IMR-90 (cell line): ENCODE measurements at regions not wholly inside any gene's neighbourhood (a gene's known extent, or its start where the extent isn't known, plus 50 kb on each side); places are given as distances from the start of the nearest gene placed in this dataset.

ENCODE experiments used
- ATAC-seq: fragments of 200-7000 bp; cut with Tn5 transposase; 2 replicates; pipeline ENCODE4 v1.9.1; 2020; ENCODE audit warnings: low read depth, mild to moderate bottlenecking, moderate library complexity
- BruUV-seq: library from RNA; stranded (reverse); fragments of 400-500 nt; replicated peaks from 2 replicates; lab custom pipeline; 2021; lab: Mats Ljungman, UMichigan
- CTCF ChIA-PET: fragments of 300-600 bp; formaldehyde crosslinking; extraction: SDS; loops from one replicate; lab custom pipeline; 2021; ENCODE audit warnings: antibody characterized with exemption; lab: Yijun Ruan, JAX
- POLR2A ChIA-PET: fragments of 300-600 bp; sonication (Branson Sonifier 250); formaldehyde crosslinking; loops from one replicate; lab custom pipeline; 2022; ENCODE audit warnings: antibody characterized with exemption; ENCODE audit not compliant: unreplicated experiment; lab: Charles Lee
- DNase-seq: peaks from one replicate; pipeline ENCODE4 v3.0.0; 2013
- H2AFZ ChIP-seq: replicated peaks from 2 replicates; pipeline ENCODE3; 2013; ENCODE audit warnings: low read length, mild to moderate bottlenecking; ENCODE audit not compliant: poor library complexity
- H2AK5ac ChIP-seq: 2 replicates; pipeline ENCODE4 v1.6.1; 2013; ENCODE audit warnings: low read depth, low read length, inconsistent platforms
- H2AK9ac ChIP-seq: replicated peaks from 2 replicates; pipeline ENCODE3; 2013; ENCODE audit warnings: mild to moderate bottlenecking, low read depth, low read length, moderate library complexity; ENCODE audit not compliant: poor library complexity
- H2BK120ac ChIP-seq: 2 replicates; pipeline ENCODE4 v1.6.1; 2013; ENCODE audit warnings: low read depth, low read length, inconsistent platforms
- H2BK15ac ChIP-seq: 3 replicates; pipeline ENCODE4 v1.6.1; 2013; ENCODE audit warnings: low read depth, low read length, inconsistent platforms
- H2BK20ac ChIP-seq: 2 replicates; pipeline ENCODE4 v1.6.1; 2013; ENCODE audit warnings: low read depth, mild to moderate bottlenecking, inconsistent platforms, low read length, moderate library complexity
- H2BK5ac ChIP-seq: 2 replicates; pipeline ENCODE4 v1.6.1; 2013; ENCODE audit warnings: mild to moderate bottlenecking, low read depth, low read length, inconsistent platforms; ENCODE audit not compliant: poor library complexity, severe bottlenecking
- H3K14ac ChIP-seq: replicated peaks from 2 replicates; pipeline ENCODE4 v1.6.1; 2013; ENCODE audit warnings: low read depth, low read length, inconsistent platforms
- H3K18ac ChIP-seq: 2 replicates; pipeline ENCODE4 v1.6.1; 2013; ENCODE audit warnings: low read depth, low read length, control low read depth
- H3K23ac ChIP-seq: 2 replicates; pipeline ENCODE4 v1.6.1; 2013; ENCODE audit warnings: low read depth, low read length, inconsistent platforms
- H3K27ac ChIP-seq: 2 replicates; pipeline ENCODE4 v1.5.1; 2013; ENCODE audit warnings: mild to moderate bottlenecking, control low read depth, low read length; ENCODE audit not compliant: insufficient read depth
- H3K27me3 ChIP-seq: 2 replicates; pipeline ENCODE4 v1.6.1; 2013; ENCODE audit warnings: low read length; ENCODE audit not compliant: control insufficient read depth, insufficient read depth
- H3K36me3 ChIP-seq: 2 replicates; pipeline ENCODE4 v1.6.1; 2013; ENCODE audit warnings: low read length, mixed read lengths; ENCODE audit not compliant: control insufficient read depth, insufficient read depth
- H3K4ac ChIP-seq: 2 replicates; pipeline ENCODE4 v1.6.1; 2013; ENCODE audit warnings: low read depth, low read length, inconsistent platforms
- H3K4me1 ChIP-seq: 2 replicates; pipeline ENCODE4 v1.6.1; 2013; ENCODE audit warnings: low read length, mixed read lengths; ENCODE audit not compliant: control insufficient read depth, insufficient read depth
- H3K4me2 ChIP-seq: 2 replicates; pipeline ENCODE4 v1.6.1; 2013; ENCODE audit warnings: low read depth, mild to moderate bottlenecking, control low read depth, low read length, moderate library complexity
- H3K4me3 ChIP-seq: 2 replicates; pipeline ENCODE4 v1.5.1; 2013; ENCODE audit warnings: low read depth, mild to moderate bottlenecking, control low read depth, low read length, moderate library complexity; ENCODE audit not compliant: insufficient read depth
- H3K56ac ChIP-seq: 2 replicates; pipeline ENCODE4 v1.6.1; 2013; ENCODE audit warnings: low read length, inconsistent platforms; ENCODE audit not compliant: insufficient read depth; ENCODE audit errors: extremely low read depth
- H3K79me1 ChIP-seq, 2 experiments: 2 replicates each; pipeline ENCODE4 v1.6.1; 2013; ENCODE audit warnings: low read length in 2 of 2, inconsistent platforms in 1 of 2, low read depth in 1 of 2
- H3K9ac ChIP-seq: 2 replicates; pipeline ENCODE4 v1.6.1; 2013; ENCODE audit warnings: low read depth, low read length, control low read depth
- H3K9me1 ChIP-seq: 2 replicates; pipeline ENCODE4 v1.6.1; 2013; ENCODE audit warnings: low read length, inconsistent platforms; ENCODE audit not compliant: insufficient read depth
- H3K9me3 ChIP-seq: 2 replicates; pipeline ENCODE4 v1.6.1; 2013; ENCODE audit warnings: low read length; ENCODE audit not compliant: control insufficient read depth, insufficient read depth
- H4K20me1 ChIP-seq: 2 replicates; pipeline ENCODE4 v1.6.1; 2013; ENCODE audit warnings: low read length, inconsistent platforms; ENCODE audit not compliant: insufficient read depth
- H4K5ac ChIP-seq: 2 replicates; pipeline ENCODE4 v1.6.1; 2013; ENCODE audit warnings: mild to moderate bottlenecking, low read depth, low read length, control low read depth
- H4K8ac ChIP-seq, 2 experiments: 2 replicates each; pipeline ENCODE4 v1.6.1; 2013; ENCODE audit warnings: low read depth in 2 of 2, low read length in 2 of 2, control low read depth in 1 of 2, inconsistent platforms in 1 of 2
- H4K91ac ChIP-seq: 2 replicates; pipeline ENCODE4 v1.6.1; 2013; ENCODE audit warnings: low read depth, low read length, inconsistent platforms; ENCODE audit not compliant: insufficient read depth
- CEBPB ChIP-seq: IDR thresholded peaks from 2 replicates; pipeline ENCODE4 v1.6.1; 2012; ENCODE audit warnings: low read depth, low read length, improper control_type of control experiment
- CHD1 ChIP-seq: IDR thresholded peaks from 2 replicates; pipeline ENCODE4 v1.6.1; 2012; ENCODE audit warnings: low read depth, low read length, improper control_type of control experiment
- NFE2L2 ChIP-seq: fragments of 150-350 bp; IDR thresholded peaks from 2 replicates; pipeline ENCODE4 v1.6.1; 2016; ENCODE audit warnings: low read depth, mild to moderate bottlenecking, low read length
- WGBS, 2 experiments: methylation state at CpG; one replicate each; pipeline versions ENCODE4 v1.1.5 to v1.1.7; 2013; ENCODE audit warnings: missing lambda C conversion rate in 2 of 2; ENCODE audit not compliant: insufficient read length in 1 of 2; ENCODE audit errors: extremely low coverage in 2 of 2; 5-methylcytosine and 5-hydroxymethylcytosine counted together
- dilution Hi-C: fragments of 300-500 bp; cut with HindIII; formaldehyde crosslinking; loops from one replicate; pipeline ENCODE4 v1.14.3; 2018; ENCODE audit warnings: low sequenced_read_pairs; ENCODE audit not compliant: unreplicated experiment
- in situ Hi-C: fragments of 300-500 bp; cut with MboI; formaldehyde crosslinking; loops from 3 replicates; pipeline ENCODE4 v1.14.3; 2019; ENCODE audit warnings: low sequenced_read_pairs, inconsistent platforms, mixed read lengths
- intact Hi-C: fragments of 100-400 bp; cut with micrococcal nuclease; formaldehyde crosslinking; loops from 2 replicates; pipeline ENCODE4 v1.10.0; 2022

GRCh38 chr11:93963072-93963471, 58.1 kb upstream of the HEPHL1 start:
- no peaks in the 10 kb centered on the region for H3K9me3 ChIP-seq
- H3K23ac ChIP-seq: no peak overlapping the region
- TF ChIP-seq CEBPB (no peak), CHD1 (no peak), NFE2L2 (no peak)
- ChIA-PET CTCF (no interaction called here), POLR2A (no interaction called here)
- H4K5ac ChIP-seq: no peak overlapping the region
- no peak overlapping the region for H3K9ac ChIP-seq
- H2BK120ac ChIP-seq: no peak overlapping the region
- H3K36me3 ChIP-seq: no peaks in the 10 kb centered on the region
- H3K4me3 ChIP-seq: no peak overlapping the region
- no peaks in the 10 kb centered on the region for H3K79me1 ChIP-seq
- no peak overlapping the region for H3K18ac ChIP-seq
- no peaks in the 10 kb centered on the region for H3K9me1 ChIP-seq
- intact Hi-C loops (no loop called here), dilution Hi-C loops (no loop called here), in situ Hi-C loops (no loop called here)
- H3K4me1 ChIP-seq: no peaks in the 10 kb centered on the region
- no peak overlapping the region for H2AFZ ChIP-seq
- no peak overlapping the region for H4K8ac ChIP-seq
- no peak overlapping the region for H3K56ac ChIP-seq
- H2BK20ac ChIP-seq: no peak overlapping the region
- no peak overlapping the region for H3K4ac ChIP-seq
- no peak overlapping the region for H3K4me2 ChIP-seq
- H2BK5ac ChIP-seq: no peak overlapping the region
- no peak overlapping the region for H2AK9ac ChIP-seq
- ATAC-seq (no peak), DNase-seq (no peak)
- no peak overlapping the region for H3K27ac ChIP-seq
- H2BK15ac ChIP-seq: no peak overlapping the region
- WGBS, 2 experiments: no CpG with 5 or more reads among the region's 2 CpGs
- no peaks in the 10 kb centered on the region for H4K20me1 ChIP-seq
- BruUV-seq: no TSS peak
- no peak overlapping the region for H3K14ac ChIP-seq
- H3K27me3 ChIP-seq: peaks cover 11% of the 10 kb centered on the region
- H2AK5ac ChIP-seq: no peak overlapping the region
- H4K91ac ChIP-seq: no peak overlapping the region
